Esophagus (tissue), 2 donors: ENCODE measurements at regions not wholly inside any gene's neighbourhood (a gene's known extent, or its start where the extent isn't known, plus 50 kb on each side); places are given as distances from the start of the nearest gene placed in this dataset.

Experiments used
- H3K27ac ChIP-seq, 2 donors: one replicate each; pipeline ENCODE4 v1.5.1; 2013; ENCODE audit warnings: low read depth in 2 of 2, mild to moderate bottlenecking in 2 of 2, inconsistent platforms in 1 of 2, low read length in 1 of 2, moderate library complexity in 1 of 2
- H3K27me3 ChIP-seq, 2 donors: one replicate each; pipeline ENCODE4 v1.6.1; 2013; ENCODE audit warnings: low read length in 2 of 2, control low read depth in 1 of 2, mild to moderate bottlenecking in 1 of 2; ENCODE audit not compliant: insufficient read depth in 2 of 2, control insufficient read depth in 1 of 2
- H3K36me3 ChIP-seq, 2 donors: one replicate each; pipeline ENCODE4 v1.6.1; 2013; ENCODE audit warnings: low read length in 1 of 2; ENCODE audit not compliant: control insufficient read depth in 2 of 2, insufficient read depth in 2 of 2
- H3K4me1 ChIP-seq, 2 donors: one replicate each; pipeline ENCODE4 v1.6.1; 2013; ENCODE audit warnings: low read length in 1 of 2; ENCODE audit not compliant: control insufficient read depth in 2 of 2, insufficient read depth in 2 of 2
- H3K4me3 ChIP-seq, 2 donors: one replicate each; pipeline ENCODE4 v1.5.1; 2013; ENCODE audit warnings: low read length in 2 of 2, mild to moderate bottlenecking in 2 of 2, low read depth in 1 of 2, moderate library complexity in 1 of 2
- H3K9me3 ChIP-seq, 2 donors: one replicate each; pipeline ENCODE4 v1.6.1; 2013; ENCODE audit warnings: mild to moderate bottlenecking in 2 of 2, low read depth in 1 of 2, low read length in 1 of 2, moderate library complexity in 1 of 2; ENCODE audit not compliant: control insufficient read depth in 2 of 2, insufficient read depth in 1 of 2
- WGBS, 2 donors: extraction: QIAGEN DNeasy Blood & Tissue Kit; methylation state at CpG; one replicate each; pipeline ENCODE4 v1.1.7; 2013; 5-methylcytosine and 5-hydroxymethylcytosine counted together
- donor health status: healthy with polysubstance abuse.
- donor health status: Bipolar disorder and iron deficiency.

GRCh38 chr2:188751816-188752215 is 222.4 kb upstream of the COL3A1 start:
- H3K4me1 ChIP-seq: no peaks in the 10 kb centered on the region
- H3K36me3 ChIP-seq: no peaks in the 10 kb centered on the region
- no peak overlapping the region for H3K4me3 ChIP-seq
- 60 to 62% methylated on average over 2 of the region's 2 CpGs for WGBS, 2 donors
- H3K27ac ChIP-seq: no peak overlapping the region
- no peaks in the 10 kb centered on the region for H3K27me3 ChIP-seq
- no peaks in the 10 kb centered on the region for H3K9me3 ChIP-seq

DNA sequence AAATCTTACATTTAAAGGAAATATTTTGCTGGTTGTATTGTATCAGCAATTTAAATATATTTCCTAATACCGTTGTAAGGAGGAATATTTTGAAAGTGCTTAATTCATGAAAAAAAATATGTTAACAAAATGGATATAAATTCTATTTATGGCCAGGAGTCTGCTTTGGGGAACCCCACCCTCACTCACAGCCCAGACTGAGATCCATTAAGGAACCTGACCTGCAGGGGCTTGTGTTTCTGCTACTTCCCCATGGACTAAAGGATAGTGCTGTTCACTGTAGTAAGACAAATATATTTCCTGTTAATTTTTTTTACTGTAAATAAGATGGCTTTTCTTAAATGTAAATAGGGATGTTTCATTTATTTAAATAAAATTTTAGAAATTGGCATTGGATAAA is 221.9 kb upstream of the COL3A1 start:
- Histone ChIP-seq H3K36me3 (no peaks in the 10 kb centered on the region), H3K27ac (no peak overlapping the region), H3K4me1 (no peaks in the 10 kb centered on the region), H3K27me3 (no peaks in the 10 kb centered on the region), H3K9me3 (no peaks in the 10 kb centered on the region), H3K4me3 (no peak overlapping the region)
- 72 to 78% methylated on average over 1 of the region's 1 CpG for WGBS, 2 donors

GRCh38 chr2:188762151-188762550 is 212.0 kb upstream of the COL3A1 start:
- Histone ChIP-seq H3K27me3 (no peaks in the 10 kb centered on the region), H3K9me3 (no peaks in the 10 kb centered on the region), H3K27ac (no peak overlapping the region), H3K4me3 (no peak overlapping the region), H3K36me3 (no peaks in the 10 kb centered on the region), H3K4me1 (no peaks in the 10 kb centered on the region)
- WGBS, 2 donors: 83% methylated on average over 2 of the region's 2 CpGs

DNA sequence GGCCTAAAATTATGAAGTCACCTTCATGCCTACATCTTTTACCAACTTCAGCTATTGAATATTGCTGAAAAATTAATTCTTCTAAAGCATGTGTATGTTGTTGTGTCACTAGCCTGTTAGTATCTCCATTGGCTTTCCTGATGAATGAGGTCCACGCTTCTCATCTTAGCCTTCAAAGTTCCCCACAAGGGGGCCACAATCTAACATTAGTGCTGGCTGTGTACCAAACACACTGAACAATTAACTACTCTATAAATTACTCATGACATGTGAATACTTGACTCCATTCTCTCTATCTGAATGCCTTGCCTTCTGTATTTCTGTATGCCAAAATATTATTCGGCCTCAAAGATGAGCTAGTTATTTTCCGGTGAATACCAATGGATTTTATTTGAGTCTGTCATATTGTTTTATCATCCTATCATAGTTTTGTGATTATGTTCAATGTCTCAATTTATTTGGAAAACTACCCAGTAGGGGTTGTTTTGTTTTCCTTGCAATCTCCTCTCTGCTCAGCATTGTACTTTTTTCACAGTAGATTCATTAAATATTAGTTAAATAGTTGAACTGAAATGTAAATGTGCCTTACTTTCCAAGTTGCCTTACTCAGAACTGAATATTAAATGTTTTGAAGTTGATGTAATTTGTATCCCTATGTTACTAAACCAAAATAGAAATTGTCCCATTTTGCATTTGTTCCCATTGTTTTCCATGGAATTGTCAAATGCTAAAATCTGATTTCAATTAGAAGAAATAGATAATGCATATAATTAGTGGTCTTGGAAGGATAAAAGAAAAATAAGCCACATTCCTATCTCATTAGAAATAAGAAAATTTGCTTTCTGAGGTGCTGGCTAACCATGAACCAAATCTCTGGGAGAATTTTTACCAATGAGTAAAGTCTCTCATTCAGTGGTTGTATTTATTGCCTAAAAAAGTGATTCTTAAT is 208.4 kb upstream of the COL3A1 start:
- Histone ChIP-seq H3K4me1 (no peaks in the 10 kb centered on the region), H3K4me3 (no peak overlapping the region), H3K27me3 (no peaks in the 10 kb centered on the region), H3K9me3 (no peaks in the 10 kb centered on the region), H3K36me3 (no peaks in the 10 kb centered on the region), H3K27ac (no peak overlapping the region)
- 51 to 59% methylated on average over 3 of the region's 3 CpGs for WGBS, 2 donors

- Histone ChIP-seq H3K4me3 (no peak overlapping the region), H3K9me3 (no peaks in the 10 kb centered on the region), H3K4me1 (no peaks in the 10 kb centered on the region), H3K36me3 (no peaks in the 10 kb centered on the region), H3K27ac (no peak overlapping the region), H3K27me3 (no peaks in the 10 kb centered on the region)
- WGBS, 2 donors: 93 to 97% methylated on average over 3 of the region's 3 CpGs
Measured at GRCh38 chr2:188766471-188766856, 207.7 kb upstream of the COL3A1 start.

DNA sequence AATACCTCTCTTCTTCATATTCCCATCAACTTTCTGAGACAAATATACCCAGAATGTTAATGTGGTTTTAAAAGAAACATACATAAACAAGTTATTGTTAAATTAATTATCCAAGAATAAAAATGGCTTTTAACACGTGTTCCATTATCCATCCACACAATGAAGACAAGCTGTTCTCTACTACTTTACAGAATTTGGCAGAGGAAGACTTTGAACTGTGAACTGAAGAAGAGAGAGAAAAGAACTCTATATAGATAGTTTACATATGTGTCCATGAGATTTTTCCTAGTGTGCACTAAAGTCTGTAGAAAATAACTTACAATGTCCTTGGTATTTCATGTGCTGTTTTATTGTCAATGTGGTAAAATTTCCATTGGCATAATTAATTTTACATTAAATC is 207.0 kb upstream of the COL3A1 start:
- WGBS, 2 donors: 57 to 59% methylated on average over 1 of the region's 1 CpG
- H3K4me3 ChIP-seq: no peak overlapping the region
- no peaks in the 10 kb centered on the region for H3K4me1 ChIP-seq
- no peaks in the 10 kb centered on the region for H3K36me3 ChIP-seq
- H3K27me3 ChIP-seq: no peaks in the 10 kb centered on the region
- H3K27ac ChIP-seq: no peak overlapping the region
- no peaks in the 10 kb centered on the region for H3K9me3 ChIP-seq

DNA sequence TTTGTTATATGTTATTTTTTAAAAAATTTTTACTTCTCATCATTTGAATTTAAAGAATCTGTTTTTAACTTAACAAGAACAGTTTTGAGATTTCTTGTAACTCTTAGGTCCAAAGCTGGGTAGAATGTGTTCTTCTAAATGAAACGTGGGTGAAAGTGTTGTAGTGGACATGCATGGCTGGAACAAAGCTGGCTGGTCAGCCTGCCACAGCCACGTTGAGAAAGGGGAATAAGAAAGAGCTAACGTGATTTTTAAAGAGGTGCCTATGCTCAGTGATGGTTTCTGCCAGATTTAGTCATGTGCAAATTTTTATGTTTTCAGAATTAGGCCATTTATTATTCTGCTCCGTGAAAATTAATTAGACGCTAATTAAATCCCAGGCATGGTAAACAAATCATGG is 203.9 kb upstream of the COL3A1 start:
- no peaks in the 10 kb centered on the region for H3K27me3 ChIP-seq
- H3K27ac ChIP-seq: no peak overlapping the region
- no peak overlapping the region for H3K4me3 ChIP-seq
- no peaks in the 10 kb centered on the region for H3K4me1 ChIP-seq
- no peaks in the 10 kb centered on the region for H3K36me3 ChIP-seq
- 70 to 79% methylated on average over 5 of the region's 5 CpGs for WGBS, 2 donors
- H3K9me3 ChIP-seq: no peaks in the 10 kb centered on the region

DNA sequence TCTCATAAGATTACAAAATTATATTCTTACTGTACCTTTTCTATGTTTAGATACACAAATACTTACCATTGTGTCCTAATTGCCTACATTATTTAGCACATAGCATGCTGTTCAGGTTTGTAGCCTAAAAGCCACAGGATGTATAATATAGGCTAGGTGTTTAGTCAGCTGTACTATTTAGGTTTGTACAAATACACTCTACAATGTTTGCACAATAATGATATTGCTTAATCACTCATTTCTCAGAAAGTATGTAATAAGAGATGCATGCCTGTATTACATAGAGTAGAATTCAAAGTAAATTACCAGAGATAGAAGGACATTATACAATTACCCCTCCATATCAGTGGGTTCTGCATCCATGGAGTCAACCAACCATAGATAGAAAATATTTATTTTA is 201.1 kb upstream of the COL3A1 start:
- H3K36me3 ChIP-seq: no peaks in the 10 kb centered on the region
- no peaks in the 10 kb centered on the region for H3K27me3 ChIP-seq
- H3K27ac ChIP-seq: no peak overlapping the region
- H3K9me3 ChIP-seq: no peaks in the 10 kb centered on the region
- no peaks in the 10 kb centered on the region for H3K4me1 ChIP-seq
- no peak overlapping the region for H3K4me3 ChIP-seq

- no peaks in the 10 kb centered on the region for H3K9me3 ChIP-seq
- H3K27ac ChIP-seq: no peak overlapping the region
- H3K4me3 ChIP-seq: no peak overlapping the region
- H3K36me3 ChIP-seq: no peaks in the 10 kb centered on the region
- 95 to 97% methylated on average over 1 of the region's 1 CpG for WGBS, 2 donors
- no peaks in the 10 kb centered on the region for H3K27me3 ChIP-seq
- H3K4me1 ChIP-seq: no peaks in the 10 kb centered on the region
Measured at GRCh38 chr2:188776634-188777033, 197.5 kb upstream of the COL3A1 start.

DNA sequence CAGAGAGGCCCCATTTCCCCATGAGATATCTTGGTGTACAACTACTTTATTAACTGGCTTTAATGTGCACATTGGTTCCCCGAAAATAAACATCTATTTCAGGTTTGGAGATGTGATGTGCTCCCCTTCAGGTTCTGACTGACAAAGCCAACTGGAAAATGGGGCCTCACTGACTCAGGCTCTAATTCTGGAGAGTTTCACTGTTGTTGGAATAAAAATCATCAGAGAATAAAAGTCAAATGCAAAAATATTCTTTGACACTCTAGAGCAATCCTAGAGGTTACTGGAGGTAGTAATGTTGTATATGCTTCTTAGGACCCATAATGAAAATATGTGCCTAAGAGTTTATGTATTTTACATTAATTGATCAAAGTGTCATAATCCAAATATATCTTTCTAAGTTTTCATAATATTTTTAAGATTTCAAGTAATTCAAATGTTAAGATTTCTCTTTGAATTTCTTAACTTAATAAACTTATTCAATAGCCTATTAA is 189.9 kb upstream of the COL3A1 start:
- Histone ChIP-seq H3K36me3 (no peaks in the 10 kb centered on the region), H3K27ac (no peak overlapping the region), H3K4me1 (no peaks in the 10 kb centered on the region), H3K4me3 (no peak overlapping the region), H3K27me3 (no peaks in the 10 kb centered on the region), H3K9me3 (no peaks in the 10 kb centered on the region)
- 62 to 67% methylated on average over 1 of the region's 1 CpG for WGBS, 2 donors
